Tibial nerve (tissue), 4 donors: ENCODE measurements at regions not wholly inside any gene's neighbourhood (a gene's known extent, or its start where the extent isn't known, plus 50 kb on each side); places are given as distances from the start of the nearest gene placed in this dataset.
"Not testable (repeated sequence)": the region's sequence is repeated elsewhere in the genome, so short reads cannot be mapped to it uniquely, and the experiment has no call there.

Experiments used
- DNase-seq, 2 donors: peaks; one replicate each; pipeline ENCODE4 v3.0.0-alpha.2; 2019; ENCODE audit warnings: low spot score in 2 of 2
- H3K27ac ChIP-seq, 4 donors: fragments of 200-600 bp; sonication (generic) in 3 of 4; one replicate each; pipeline ENCODE4 v1.5.1; 2017 to 2019; ENCODE audit warnings: mild to moderate bottlenecking in 1 of 4
- H3K27me3 ChIP-seq, 2 donors: fragments of 200-600 bp; sonication (generic) in 1 of 2; one replicate each; pipeline versions ENCODE4 v1.5.1 to v1.6.0; 2017 to 2019
- H3K36me3 ChIP-seq, 3 donors: fragments of 200-600 bp; sonication (generic); one replicate each; pipeline ENCODE4 v1.5.1; 2018 to 2019
- H3K4me1 ChIP-seq, 4 donors: fragments of 200-600 bp; sonication (generic) in 3 of 4; one replicate each; pipeline ENCODE4 v1.5.1; 2017 to 2019
- H3K4me3 ChIP-seq, 4 donors: fragments of 200-600 bp; sonication (generic) in 3 of 4; one replicate each; pipeline ENCODE4 v1.5.1; 2017 to 2019; ENCODE audit warnings: mild to moderate bottlenecking in 1 of 4, moderate library complexity in 1 of 4
- H3K9me3 ChIP-seq, 4 donors: fragments of 200-600 bp; sonication (generic) in 3 of 4; one replicate each; pipeline ENCODE4 v1.5.1; 2017 to 2019
- CTCF ChIP-seq, 5 experiments: fragments of 200-600 bp in 3 of 5; fragments of 450-650 bp in 2 of 5; sonication (generic) in 3 of 5; IDR thresholded peaks; one replicate each; pipeline ENCODE4 v1.5.1; 2016 to 2019; ENCODE audit warnings: antibody characterized with exemption in 5 of 5, mild to moderate bottlenecking in 3 of 5, moderate library complexity in 2 of 5
- EP300 ChIP-seq, 2 donors: sonication (generic); formaldehyde crosslinking; IDR thresholded peaks; one replicate each; pipeline ENCODE4 v1.6.1; 2017; ENCODE audit warnings: antibody characterized with exemption in 2 of 2, mild to moderate bottlenecking in 1 of 2
- POLR2A ChIP-seq, 2 donors: fragments of 450-650 bp; IDR thresholded peaks; one replicate each; pipeline ENCODE4 v1.6.1; 2017; ENCODE audit warnings: antibody characterized with exemption in 2 of 2, mild to moderate bottlenecking in 2 of 2, moderate library complexity in 2 of 2
- WGBS, 2 donors: methylation state at CpG; one replicate each; pipeline ENCODE4 v1.1.5; 2018; 5-methylcytosine and 5-hydroxymethylcytosine counted together

GRCh38 chr9:102479191-102479590 lies 515.9 kb upstream of the CYLC2 start:
- TF ChIP-seq CTCF (IDR thresholded peaks at IDR 0.05) (no peak), EP300 (IDR thresholded peaks at IDR 0.05) (no peak), POLR2A (IDR thresholded peaks at IDR 0.05) (no peak)
- WGBS, 2 donors, result 64 to 68% methylated on average over 3 of the region's 3 CpGs

GRCh38 chr9:102474357-102474756 lies 520.8 kb upstream of the CYLC2 start:
- no peak for TF ChIP-seq CTCF (IDR thresholded peaks at IDR 0.05)
- no peak for TF ChIP-seq POLR2A (IDR thresholded peaks at IDR 0.05)
- no peak for TF ChIP-seq EP300 (IDR thresholded peaks at IDR 0.05)
- Histone ChIP-seq H3K9me3 (no peaks in the 10 kb centered on the region), H3K4me3 (no peak overlapping the region), H3K27ac (no peak overlapping the region), H3K36me3 (no peaks in the 10 kb centered on the region), H3K4me1 (no peaks in the 10 kb centered on the region), H3K27me3 (no peaks in the 10 kb centered on the region)
- no peak for DNase-seq
- 60 to 71% methylated on average over 2 of the region's 2 CpGs for whole genome bisulfite sequencing, 2 donors

More at GRCh38 chr9:102479191-102479590, 515.9 kb upstream of the CYLC2 start:
- Histone ChIP-seq H3K27ac (no peak overlapping the region), H3K36me3 (no peaks in the 10 kb centered on the region), H3K9me3 (no peaks in the 10 kb centered on the region), H3K27me3 (no peaks in the 10 kb centered on the region), H3K4me1 (no peaks in the 10 kb centered on the region), H3K4me3 (no peak overlapping the region)
- no peak for DNase-seq

GRCh38 chr9:102469430-102469829 lies 525.7 kb upstream of the CYLC2 start:
- WGBS, 2 donors, result 96 to 97% methylated on average over 7 of the region's 7 CpGs
- H3K9me3 ChIP-seq, DNase-seq, H3K27ac ChIP-seq, H3K27me3 ChIP-seq, H3K4me3 ChIP-seq, H3K36me3 ChIP-seq, H3K4me1 ChIP-seq: not testable (repeated sequence)

- no peak overlapping the region for H3K4me3 ChIP-seq
- no peaks in the 10 kb centered on the region for H3K4me1 ChIP-seq
- TF ChIP-seq EP300 (IDR thresholded peaks at IDR 0.05) (no peak), POLR2A (IDR thresholded peaks at IDR 0.05) (no peak), CTCF (IDR thresholded peaks at IDR 0.05) (no peak)
- no peak for DNase-seq
- H3K9me3 ChIP-seq, result no peaks in the 10 kb centered on the region
- 89 to 96% methylated on average over 2 of the region's 2 CpGs for WGBS, 2 donors
- H3K27me3 ChIP-seq, result no peaks in the 10 kb centered on the region
- no peak overlapping the region for H3K27ac ChIP-seq
- no peaks in the 10 kb centered on the region for H3K36me3 ChIP-seq
Measured at GRCh38 chr9:102461156-102461819, 533.8 kb upstream of the CYLC2 start.

GRCh38 chr9:102459828-102460227 lies 535.3 kb upstream of the CYLC2 start:
- no peaks in the 10 kb centered on the region for H3K36me3 ChIP-seq
- TF ChIP-seq CTCF (IDR thresholded peaks at IDR 0.05), result no peak
- TF ChIP-seq POLR2A (IDR thresholded peaks at IDR 0.05), result no peak
- TF ChIP-seq EP300 (IDR thresholded peaks at IDR 0.05), result no peak
- H3K27me3 ChIP-seq, result no peaks in the 10 kb centered on the region
- H3K9me3 ChIP-seq, result no peaks in the 10 kb centered on the region
- 81 to 91% methylated on average over 1 of the region's 1 CpG for WGBS, 2 donors
- H3K27ac ChIP-seq, result no peak overlapping the region
- no peaks in the 10 kb centered on the region for H3K4me1 ChIP-seq
- no peak overlapping the region for H3K4me3 ChIP-seq
- no peak for DNase-seq

- Histone ChIP-seq H3K4me1 (no peaks in the 10 kb centered on the region), H3K36me3 (no peaks in the 10 kb centered on the region), H3K27me3 (no peaks in the 10 kb centered on the region), H3K9me3 (no peaks in the 10 kb centered on the region), H3K27ac (no peak overlapping the region), H3K4me3 (no peak overlapping the region)
- no peak for DNase-seq
- TF ChIP-seq EP300 (IDR thresholded peaks at IDR 0.05) (no peak), CTCF (IDR thresholded peaks at IDR 0.05) (no peak), POLR2A (IDR thresholded peaks at IDR 0.05) (no peak)
- 76 to 80% methylated on average over 1 of the region's 1 CpG for WGBS, 2 donors
Measured at GRCh38 chr9:102456562-102456961, 538.6 kb upstream of the CYLC2 start.
